ENCODE measurements at regions not wholly inside any gene's neighbourhood (a gene's known extent, or its start where the extent isn't known, plus 50 kb on each side); places are given as distances from the start of the nearest gene placed in this dataset.

DNA sequence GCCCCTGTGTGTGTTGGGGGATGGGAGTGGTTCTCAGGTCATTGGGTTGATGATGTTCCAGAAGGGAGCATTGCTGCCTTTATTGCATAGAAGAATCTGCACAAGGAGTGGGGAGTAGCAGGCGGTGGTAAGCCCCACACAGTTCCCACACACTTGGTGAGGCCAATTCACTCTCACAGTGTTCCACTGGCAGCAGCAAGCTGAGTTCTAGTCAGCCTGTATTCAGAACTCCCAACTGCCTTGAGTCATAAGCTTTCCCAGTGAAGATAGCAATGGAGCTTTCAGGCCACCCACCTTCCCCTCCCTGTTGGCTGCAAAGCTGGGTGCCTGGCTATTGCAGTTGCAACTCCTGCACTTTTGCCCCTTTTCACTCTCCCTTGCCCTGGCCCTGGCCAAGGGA is 181.1 kb upstream of the RBMS3 start:
- TF ChIP-seq, protein P1, sequence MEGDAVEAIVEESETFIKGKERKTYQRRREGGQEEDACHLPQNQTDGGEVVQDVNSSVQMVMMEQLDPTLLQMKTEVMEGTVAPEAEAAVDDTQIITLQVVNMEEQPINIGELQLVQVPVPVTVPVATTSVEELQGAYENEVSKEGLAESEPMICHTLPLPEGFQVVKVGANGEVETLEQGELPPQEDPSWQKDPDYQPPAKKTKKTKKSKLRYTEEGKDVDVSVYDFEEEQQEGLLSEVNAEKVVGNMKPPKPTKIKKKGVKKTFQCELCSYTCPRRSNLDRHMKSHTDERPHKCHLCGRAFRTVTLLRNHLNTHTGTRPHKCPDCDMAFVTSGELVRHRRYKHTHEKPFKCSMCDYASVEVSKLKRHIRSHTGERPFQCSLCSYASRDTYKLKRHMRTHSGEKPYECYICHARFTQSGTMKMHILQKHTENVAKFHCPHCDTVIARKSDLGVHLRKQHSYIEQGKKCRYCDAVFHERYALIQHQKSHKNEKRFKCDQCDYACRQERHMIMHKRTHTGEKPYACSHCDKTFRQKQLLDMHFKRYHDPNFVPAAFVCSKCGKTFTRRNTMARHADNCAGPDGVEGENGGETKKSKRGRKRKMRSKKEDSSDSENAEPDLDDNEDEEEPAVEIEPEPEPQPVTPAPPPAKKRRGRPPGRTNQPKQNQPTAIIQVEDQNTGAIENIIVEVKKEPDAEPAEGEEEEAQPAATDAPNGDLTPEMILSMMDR (IDR thresholded peaks at IDR 0.05; ENCODE audit: insufficient read depth, low read length, poor library complexity, severe bottlenecking) = no peak
- no peak for TF ChIP-seq EZH2phosphoT487 (conservative IDR thresholded peaks at IDR 0.05; ENCODE audit: low read length)
